ENCODE measurements at regions not wholly inside any gene's neighbourhood (a gene's known extent, or its start where the extent isn't known, plus 50 kb on each side); places are given as distances from the start of the nearest gene placed in this dataset.

DNA sequence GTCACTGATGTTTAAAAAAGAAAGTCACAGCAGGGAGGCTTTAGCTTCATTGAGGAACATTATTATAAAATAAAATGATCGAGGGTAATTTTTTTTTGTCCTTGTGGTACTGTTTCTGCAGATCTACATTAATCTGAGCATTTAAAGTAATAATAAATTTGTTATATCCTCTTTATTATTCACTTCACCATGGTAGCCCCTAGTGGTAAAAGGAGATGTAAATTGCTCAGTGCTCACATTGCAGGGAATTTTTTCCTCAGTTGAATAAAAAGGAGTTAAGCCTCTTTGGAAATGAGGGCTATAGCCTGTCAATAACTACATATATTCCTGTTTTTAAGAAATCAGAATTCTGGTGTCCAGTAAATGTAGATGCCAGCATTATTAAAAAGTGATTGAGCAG is 99.7 kb upstream of the VPREB1 start:
- ATAC-seq = no peak

DNA sequence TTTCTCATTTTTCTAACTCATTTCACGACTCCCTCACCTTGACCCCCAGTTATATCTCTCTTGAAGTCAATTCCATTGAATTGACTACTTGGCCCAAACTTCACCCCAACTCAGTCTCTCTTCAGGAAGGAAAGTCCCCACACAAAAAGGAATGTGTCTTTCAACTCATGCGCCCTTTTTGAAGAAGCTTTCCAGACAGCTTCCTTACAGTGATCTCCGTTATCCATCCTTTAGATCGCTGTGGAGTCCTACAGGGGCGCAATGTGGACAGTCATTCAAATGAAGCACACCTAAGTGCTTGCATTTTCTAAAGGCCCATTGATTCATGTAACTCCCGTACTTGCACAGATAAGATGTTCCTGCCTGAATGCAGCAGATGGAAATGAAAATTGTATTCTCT is 101.1 kb upstream of the VPREB1 start:
- no peak for ATAC-seq

DNA sequence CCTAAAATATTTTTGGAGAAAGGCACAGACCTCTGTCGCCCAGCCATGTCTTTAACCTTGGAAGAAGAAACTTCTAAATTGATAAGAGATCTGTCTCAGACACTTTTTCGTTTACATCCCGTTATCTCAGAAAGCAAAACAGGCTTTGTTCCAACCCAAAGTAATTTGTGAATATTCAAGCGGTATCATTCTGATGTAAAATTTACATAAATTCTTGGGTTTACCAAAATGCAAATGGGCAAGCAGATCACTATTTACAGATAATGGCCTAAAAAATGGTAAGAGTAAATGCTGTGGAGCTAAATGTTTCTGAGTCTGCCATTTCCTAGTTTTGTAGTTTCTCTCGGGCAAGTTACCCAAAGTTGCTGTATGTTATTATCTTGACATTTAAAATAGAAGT is 101.9 kb upstream of the VPREB1 start:
- no peak for ATAC-seq

DNA sequence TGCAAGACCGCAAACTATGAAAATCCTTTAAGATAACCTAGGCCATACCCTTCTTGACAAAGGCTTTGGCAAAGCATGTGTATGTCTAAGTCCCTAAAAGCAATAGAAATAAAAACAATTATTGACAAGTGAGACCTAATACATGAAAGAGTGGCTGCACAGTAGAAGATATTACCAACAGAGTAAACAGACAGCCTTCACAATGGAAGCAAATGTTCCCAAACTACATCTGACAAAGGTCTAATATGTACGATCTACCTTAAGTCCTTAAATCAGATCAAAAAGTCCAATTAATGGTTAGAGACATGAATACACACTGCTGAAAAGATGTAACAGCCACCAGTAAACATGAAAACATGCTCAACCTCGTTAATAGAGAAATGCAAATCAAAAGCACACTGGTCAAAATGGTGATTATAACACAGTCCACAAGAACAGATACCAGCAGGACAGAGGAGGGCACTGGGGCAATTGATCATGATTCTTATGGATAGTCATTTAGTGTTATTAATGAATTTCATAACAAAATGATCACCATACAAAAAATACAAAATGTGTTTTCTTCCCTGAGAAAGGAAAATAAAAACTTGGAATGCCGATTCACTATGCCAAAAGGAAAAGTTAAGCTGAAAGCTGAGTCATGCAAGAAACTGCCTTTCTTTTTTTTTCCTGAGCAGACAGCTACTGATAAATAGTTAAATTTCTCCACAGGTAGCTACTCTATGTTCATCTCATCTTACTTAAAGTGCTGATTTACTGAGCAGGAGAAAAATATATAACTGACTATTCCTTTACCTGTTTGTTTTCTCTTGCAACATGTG is 102.6 kb upstream of the VPREB1 start:
- no peak for ATAC-seq

DNA sequence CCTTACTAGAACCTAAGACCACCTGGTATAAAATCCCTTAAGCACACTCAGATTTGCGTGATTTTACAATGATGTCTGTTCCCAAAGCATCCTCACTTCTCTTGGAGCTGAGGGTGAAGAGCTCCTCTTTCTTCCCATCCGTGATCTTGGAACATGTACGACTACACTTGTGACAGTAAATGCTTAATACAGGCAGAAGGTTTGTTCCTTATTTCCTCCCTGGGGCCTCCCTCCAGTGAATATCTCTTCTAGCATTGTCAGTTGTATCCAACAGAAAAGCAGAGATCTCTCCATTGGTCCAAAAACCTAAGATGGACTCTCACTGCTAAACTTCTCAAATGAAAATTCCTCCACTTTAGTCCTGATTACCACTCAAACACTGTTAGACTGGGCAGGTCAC is 103.6 kb upstream of the VPREB1 start:
- no peak for ATAC-seq

DNA sequence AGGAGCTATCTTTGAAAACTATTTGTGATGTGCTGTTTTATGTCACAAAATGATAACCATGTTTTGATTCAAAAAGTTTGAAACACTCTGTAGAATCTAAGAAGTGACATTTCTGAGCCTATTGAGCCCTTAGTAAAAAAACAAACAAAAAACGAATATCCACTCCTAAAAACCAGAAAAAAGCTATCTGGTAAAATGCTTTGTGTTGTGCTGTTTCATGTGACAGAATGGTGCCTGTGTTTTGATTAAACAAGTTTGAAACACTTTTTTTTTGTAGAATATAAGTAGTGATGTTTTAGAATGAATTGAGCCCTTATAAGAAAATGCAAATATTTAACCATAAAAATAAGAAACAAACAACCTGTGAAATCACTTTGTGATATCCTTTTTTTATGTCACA is 105.2 kb upstream of the VPREB1 start:
- no peak for ATAC-seq

DNA sequence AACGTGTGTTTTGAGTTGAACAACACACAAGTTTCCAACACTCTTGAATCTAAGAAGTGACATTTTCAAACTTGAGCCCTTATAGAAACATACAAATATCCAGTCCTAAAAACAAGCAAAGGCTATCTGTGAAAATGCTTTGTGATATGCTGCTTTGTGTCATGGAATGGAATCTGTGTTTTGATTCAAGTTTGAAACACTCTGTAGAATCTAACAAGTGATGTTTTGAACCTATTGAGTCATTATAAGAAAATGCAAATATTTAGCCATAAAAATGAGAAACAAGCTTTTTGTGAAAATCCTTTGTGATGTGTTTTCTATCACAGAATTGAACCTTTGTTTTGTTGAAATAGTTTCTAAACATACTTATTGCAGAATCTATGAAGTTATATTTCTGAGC is 105.7 kb upstream of the VPREB1 start:
- ATAC-seq = no peak

DNA sequence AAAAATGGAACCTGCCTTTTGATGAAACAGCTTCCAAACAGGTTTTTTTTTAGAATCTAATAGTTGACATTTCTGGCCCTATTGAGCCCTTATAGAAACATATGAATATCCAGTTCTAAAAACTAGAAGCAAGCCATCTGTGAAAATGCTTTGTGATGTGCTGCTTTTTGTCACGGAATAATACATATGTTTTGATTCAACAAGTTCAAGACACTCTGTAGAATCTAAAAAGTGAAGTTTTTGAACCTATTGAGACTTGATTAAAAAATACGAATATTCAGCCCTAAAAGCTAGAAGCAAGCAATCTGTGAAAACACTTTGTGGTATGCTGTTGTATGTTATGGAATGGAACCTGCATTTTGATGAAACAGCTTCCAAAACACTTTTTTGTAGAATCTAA is 106.7 kb upstream of the VPREB1 start:
- ATAC-seq = no peak

DNA sequence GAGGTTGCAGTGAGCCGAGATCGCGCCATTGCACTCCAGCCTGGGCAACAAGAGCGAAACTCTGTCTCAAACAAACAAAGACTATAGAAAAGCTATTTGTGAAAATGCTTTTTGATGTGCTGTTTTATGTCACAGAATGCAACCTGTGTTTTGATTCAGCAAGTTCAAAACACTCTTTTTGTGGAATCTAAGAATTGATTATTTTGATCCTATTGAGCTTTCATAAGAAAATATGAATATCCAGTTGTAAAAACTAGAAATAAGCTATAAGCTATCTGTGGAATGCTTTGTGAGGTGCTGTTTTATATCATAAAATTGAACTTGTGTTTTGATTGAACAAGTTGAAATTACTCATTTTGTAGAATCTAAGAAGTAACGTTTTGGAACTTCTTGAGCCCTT is 110.7 kb upstream of the VPREB1 start:
- ATAC-seq = no peak

DNA sequence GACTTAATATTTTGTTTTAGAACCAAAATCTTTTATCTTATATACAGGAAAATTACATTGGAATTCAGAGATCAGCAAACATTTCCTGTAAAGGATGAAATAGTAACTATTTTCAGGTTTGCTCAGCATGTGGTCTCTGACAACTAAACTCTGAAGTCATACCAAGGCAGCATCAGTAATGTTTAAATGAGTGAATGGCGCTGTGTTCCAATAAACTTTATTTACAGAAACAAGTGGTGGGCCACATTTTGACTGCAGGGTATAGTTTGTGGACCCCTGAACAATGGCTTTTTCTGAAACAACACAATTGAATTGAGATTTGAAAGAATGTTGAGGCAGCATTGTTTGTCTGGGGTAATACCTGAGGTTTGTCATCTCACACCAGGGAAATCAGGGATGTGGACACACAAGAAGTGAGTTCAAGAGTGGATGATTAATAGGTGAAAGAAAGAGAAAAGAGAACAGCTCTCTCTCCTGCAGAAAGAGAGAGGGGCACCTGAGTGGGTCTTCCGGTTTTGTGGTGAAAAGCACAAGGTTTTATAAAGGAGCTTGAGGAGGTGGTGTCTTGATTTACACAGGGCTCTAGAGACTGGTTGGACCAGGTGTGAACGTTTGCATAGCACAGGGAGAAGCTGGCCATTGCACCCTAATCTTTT is 113.5 kb upstream of the VPREB1 start:
- ATAC-seq = no peak

DNA sequence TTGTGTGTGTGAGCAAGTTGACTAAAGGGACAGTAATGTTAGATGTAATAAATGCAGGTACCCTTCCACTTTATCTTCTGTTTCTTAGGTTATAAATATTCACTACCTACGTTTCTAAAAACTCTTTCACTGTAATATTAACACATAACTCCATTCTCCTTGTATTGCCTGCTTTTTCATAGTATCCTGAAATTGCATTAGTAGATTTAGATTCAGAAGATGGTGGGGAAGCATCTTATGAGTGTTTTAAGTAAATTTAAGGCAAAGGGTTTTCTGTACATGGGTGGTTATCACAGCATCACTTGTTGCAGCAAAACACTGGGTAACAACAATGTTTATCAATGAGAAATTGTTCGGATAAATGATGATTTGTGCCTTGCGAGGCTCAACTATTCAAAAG is 115.2 kb upstream of the VPREB1 start:
- no peak for ATAC-seq

DNA sequence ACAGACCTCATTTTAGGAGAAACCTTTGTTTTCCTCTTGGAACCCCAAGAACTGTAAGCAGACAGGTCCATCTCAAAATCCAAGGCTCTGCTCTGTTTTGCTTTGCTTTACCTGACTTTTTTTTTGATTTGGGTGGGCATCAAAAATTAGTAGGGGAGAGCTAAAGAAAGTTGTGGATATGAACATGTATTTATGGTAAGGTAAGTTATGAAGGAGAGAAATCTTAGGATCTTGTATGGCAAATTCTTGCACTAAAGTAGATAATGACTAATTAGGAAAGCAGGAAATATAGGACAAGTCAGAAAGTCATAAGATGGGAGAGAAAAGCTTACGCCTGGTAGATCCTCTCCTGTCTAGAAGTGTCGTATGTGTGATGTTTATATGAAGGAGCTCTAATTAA is 116.1 kb upstream of the VPREB1 start:
- no peak for ATAC-seq

DNA sequence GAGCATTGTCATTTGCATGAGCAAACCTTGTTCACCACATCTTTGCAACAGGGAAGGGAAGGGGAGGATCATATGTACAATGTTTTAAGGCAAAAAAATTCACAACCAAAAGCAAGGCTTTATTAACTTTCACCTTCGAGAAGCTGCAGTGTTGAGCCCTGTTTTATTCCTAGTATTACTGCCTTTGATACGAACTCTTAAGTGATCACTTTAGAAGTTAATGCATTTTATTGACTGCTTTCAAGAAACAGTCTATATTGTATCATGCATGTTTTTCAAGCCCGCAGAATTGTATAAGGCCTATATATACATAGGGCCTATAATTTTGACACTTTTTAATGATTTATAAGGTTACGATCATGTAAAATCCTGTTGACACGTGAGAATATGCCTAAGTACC is 117.5 kb upstream of the VPREB1 start:
- no peak for ATAC-seq

DNA sequence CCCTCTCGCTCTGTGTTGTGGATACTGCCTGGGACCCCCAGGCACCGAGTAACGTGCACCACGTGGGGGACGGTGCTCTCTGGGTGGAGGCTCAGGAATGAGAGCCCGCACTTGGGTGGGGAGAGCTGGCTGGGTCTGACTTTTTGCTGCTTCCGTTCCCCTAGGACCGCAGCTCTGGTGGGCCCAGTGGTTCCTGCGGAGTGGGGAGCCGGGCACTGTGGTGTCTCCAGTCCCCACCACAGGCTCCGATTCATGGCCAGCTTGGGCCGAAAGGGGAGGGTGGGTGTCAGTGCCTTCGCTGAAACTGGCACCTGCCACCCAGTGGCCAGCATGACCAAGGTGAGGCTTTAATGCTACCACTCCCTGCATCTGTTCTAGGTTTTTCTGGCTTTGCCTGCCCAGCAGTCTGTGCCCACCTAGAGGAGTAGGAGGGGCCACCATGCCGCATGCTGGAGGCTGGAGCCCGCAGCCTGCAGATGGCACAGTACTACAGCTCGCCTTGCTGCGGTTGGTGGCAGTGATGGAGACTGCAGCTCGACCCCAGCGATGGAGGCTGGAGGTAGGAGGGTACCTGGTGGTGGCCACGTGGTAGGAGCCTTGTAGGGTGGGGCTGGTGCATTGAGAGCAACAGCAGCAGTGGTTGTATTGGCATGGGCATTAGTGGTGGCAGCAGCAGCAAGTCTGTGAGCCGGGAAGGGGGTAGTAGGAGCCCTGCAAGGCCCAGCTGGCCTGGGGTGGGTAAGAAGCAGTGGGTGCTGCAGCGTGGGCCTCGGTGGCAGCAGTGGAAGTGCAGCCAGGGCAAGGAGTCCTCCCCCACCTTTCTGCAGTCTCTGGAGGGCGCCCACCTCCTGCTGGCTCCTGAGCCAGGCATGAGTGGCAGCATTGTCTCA is 118.8 kb upstream of the VPREB1 start:
- no peak for ATAC-seq

DNA sequence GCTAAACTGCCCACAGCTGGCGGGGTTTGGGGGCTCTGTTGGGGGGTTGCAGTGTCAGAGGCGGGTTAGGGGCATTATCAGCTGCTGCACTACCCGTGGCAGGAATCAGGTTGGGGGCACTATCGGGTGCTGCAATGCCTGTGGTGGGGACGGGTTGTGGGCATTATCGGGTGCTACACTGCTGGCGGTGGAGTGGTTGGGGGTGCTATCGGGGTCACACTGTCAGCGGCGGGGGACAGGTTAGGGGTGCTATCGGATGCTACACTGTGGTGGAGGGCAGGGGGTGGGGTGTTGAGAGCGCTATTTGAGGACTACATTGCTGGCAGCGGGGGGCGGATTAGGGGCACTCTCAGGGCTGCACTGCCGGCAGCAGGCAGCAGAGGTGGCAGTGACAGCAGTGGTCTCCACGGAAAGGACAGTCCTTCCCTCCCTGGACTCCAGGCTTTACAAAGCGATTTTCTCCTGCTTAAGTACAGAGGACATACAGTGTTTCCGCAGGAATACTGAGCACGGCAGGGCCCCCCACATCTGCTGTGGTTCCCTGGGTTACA is 119.5 kb upstream of the VPREB1 start:
- no peak for ATAC-seq

DNA sequence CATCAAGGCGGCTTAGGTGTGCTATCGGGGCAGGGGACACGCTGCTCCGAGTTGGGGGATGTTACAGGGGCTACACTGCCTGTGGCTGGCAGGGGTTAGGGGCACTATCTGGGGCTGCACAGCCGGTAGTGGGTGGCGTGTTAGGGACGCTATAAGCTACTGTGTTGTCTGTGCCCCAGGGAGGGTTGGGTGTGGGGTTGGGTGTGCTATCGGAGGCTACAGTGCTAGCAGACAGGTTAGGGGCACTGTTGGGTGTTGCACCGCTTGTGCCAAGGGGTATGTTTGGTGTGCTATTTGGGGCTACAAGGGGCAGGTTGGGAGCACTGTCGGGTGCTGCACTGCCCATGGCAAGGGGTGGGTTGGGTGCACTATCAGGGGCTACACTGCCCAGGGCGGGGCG is 120.2 kb upstream of the VPREB1 start:
- no peak for ATAC-seq

DNA sequence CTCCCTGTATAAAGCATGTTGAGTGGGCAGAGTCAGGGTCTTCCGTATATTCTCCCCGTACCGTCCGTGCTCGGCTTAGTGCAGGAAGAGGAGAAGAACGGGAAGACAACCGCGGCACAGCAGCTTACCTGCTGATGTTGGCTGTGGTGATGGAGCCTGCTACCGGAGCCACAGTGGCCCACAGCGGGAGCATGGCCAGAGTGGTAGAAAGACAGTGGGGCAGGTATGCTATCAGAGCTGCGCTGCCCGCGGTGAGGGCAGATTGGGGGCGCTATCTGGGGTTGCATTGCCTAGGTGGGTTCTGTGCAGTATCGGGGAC is 120.7 kb upstream of the VPREB1 start:
- no peak for ATAC-seq

DNA sequence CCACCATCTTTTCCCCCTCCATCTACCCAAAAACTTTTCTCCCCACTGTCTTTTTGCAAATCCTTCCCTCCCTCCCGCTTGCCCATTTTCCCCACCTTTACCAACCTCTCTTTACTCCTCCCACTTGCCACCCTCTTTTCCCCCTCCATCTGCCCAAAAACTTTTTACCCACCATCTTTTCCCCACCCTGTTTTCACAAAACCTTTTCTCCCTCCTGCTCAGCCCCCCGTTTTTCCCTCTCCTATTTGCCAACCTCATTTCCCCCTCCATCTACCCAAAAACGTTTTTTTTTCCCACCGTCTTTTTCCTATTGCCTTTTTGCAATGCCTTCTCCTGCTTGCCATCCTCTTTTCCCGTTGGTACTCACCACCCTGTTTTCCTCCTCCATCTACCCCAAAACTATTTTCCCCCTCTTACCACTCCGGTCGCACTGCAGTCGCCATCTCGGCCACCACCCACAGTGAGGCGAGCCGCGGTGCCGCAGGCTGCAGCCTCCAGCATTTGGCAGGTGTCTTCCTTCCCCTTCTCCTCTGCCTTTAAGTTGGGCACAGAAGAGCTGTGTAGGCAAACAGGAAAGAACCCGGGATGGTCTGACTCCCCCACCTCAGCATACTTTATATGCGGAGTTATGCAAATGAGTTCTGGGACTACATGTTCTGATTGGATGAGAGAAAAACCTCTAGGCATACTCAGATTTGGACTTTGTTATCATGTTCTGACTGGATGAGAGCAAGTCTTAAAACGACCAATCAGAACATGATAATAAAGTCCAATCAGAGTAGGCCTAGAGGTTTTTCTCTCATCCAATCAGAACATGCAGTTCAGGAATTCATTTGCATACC is 121.2 kb upstream of the VPREB1 start:
- ATAC-seq = no peak

DNA sequence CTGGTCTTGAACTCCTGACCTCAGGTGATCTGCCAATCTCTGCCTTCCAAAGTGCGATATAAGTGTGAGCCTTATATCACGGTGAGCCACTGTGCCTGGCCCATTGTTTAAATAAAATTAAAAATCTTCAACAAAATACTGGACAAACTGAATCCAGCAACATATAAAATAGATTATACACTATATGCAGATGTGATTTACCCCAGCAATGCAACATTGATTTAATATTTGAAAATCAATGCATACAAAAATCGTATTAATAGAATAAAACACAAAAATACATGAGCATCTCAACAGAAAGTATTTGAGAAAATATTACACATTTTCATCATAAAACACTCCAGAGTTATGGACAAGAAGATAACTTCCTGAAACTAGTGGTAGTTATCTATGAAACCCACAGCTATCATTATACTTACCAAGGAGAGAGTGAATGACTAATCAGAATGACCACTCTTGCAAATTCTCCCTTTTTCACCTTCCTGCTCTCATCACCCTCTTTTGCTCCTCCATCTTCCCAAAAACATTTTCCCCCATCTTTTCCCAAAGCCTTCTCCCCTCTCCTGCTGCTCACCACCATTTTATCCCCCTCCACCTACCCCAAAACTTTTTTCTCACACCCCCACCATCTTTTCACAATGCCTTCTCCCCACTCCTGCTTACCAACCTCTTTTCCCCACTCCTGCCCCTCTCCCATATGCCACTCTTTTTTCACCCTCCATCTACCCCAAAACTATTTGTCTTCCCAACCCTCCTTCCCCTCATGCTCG is 122.1 kb upstream of the VPREB1 start:
- no peak for ATAC-seq

DNA sequence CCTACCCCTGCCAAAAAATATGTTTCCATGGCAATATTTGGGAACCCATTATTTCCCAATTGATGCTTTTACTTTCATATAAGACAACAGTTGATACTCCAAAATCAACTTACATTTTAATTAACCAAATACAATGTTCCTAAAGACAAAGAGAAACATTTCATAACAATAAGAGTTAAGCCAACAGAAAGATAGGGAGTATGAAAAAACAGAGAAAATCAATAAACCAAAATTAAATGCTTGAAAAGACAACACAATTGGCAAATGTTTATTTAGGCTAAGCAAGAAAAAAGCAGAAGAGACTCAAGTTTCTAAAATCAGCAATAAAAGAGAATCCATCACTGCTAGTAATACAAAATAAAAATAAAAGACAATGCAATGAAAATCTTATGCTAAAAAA is 123.1 kb upstream of the VPREB1 start:
- no peak for ATAC-seq

DNA sequence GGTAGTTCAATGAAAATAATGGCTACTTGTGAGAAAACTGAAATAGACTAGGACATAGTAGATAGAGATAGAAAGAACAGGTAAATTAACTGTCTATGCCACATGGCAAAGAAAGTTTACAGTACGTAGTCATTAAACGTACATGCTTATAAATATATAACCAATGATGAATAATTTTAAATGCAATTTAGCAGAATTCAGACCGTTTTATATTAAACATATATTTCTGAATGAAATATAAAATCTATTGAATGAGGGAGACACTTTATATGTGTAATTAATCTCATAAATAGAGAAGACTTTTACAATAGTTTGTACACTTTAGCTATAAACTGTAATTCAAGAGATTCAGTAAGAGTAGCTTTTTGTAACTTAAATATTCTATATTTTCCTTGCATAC is 124.4 kb upstream of the VPREB1 start:
- ATAC-seq = no peak

DNA sequence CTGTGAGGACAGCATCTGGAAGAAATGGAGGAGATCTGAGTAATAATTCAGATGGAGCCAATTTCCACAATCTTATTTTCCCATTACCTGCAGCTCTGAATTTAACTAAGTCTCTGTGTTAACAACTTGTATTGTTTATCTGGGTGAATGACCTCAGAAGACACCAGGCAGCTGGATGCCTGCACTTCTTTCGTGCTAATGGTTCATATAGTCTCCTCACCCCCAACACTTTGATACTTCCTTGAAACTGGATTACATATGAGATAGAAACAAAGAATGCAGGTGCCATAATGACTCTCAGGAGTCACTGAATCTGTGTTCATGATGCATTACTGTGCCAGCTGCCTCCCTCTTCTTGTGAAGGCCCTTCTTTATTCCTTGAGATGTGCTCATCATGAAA is 125.6 kb upstream of the VPREB1 start:
- ATAC-seq = no peak
